DND-41 (cell line): ENCODE measurements at regions not wholly inside any gene's neighbourhood (a gene's known extent, or its start where the extent isn't known, plus 50 kb on each side); places are given as distances from the start of the nearest gene placed in this dataset.

Experiments
- ATAC-seq: fragments of 200-7000 bp; cut with Tn5 transposase; 3 replicates; pipeline ENCODE4 v1.9.1; 2021; ENCODE audit warnings: low read depth; ENCODE audit not compliant: insufficient read depth
- DNase-seq: peaks from one replicate; pipeline ENCODE4 v3.0.0-alpha.2; 2020
- H2AFZ ChIP-seq: 2 replicates; pipeline ENCODE4 v1.6.0; 2012; ENCODE audit warnings: low read depth, low read length
- H3K27ac ChIP-seq: 2 replicates; pipeline ENCODE4 v1.5.1; 2012; ENCODE audit warnings: low read length, inconsistent platforms
- H3K27me3 ChIP-seq: fragments of 200-600 bp; sonication (generic); 2 replicates; pipeline ENCODE4 v1.6.0; 2012; ENCODE audit warnings: low read length, mild to moderate bottlenecking, inconsistent platforms; ENCODE audit not compliant: insufficient read depth, poor library complexity
- H3K36me3 ChIP-seq: 2 replicates; pipeline ENCODE4 v1.5.1; 2012; ENCODE audit warnings: low read length, inconsistent platforms; ENCODE audit not compliant: insufficient read depth
- H3K4me1 ChIP-seq: 2 replicates; pipeline ENCODE4 v1.5.1; 2012; ENCODE audit warnings: mild to moderate bottlenecking, low read length; ENCODE audit not compliant: insufficient read depth
- H3K4me2 ChIP-seq: 2 replicates; pipeline ENCODE4 v1.6.0; 2012; ENCODE audit warnings: mild to moderate bottlenecking, moderate library complexity, low read length, inconsistent platforms; ENCODE audit not compliant: insufficient read depth
- H3K4me3 ChIP-seq, 2 experiments: fragments of 200-600 bp in 1 of 2; shearing (Covaris generic) in 1 of 2; 2 replicates each; pipeline ENCODE4 v1.5.1; 2012 to 2016; ENCODE audit warnings: inconsistent platforms in 2 of 2, low read length in 2 of 2, mild to moderate bottlenecking in 2 of 2, low read depth in 1 of 2, moderate library complexity in 1 of 2
- H3K79me2 ChIP-seq: 2 replicates; pipeline ENCODE4 v1.6.0; 2012; ENCODE audit warnings: low read length, inconsistent platforms; ENCODE audit not compliant: insufficient read depth
- H3K9ac ChIP-seq: 2 replicates; pipeline ENCODE4 v1.6.0; 2012; ENCODE audit warnings: low read depth, mild to moderate bottlenecking, inconsistent platforms, low read length, moderate library complexity
- H3K9me3 ChIP-seq: 2 replicates; pipeline ENCODE4 v1.5.1; 2012; ENCODE audit warnings: low read length, moderate library complexity, mild to moderate bottlenecking, inconsistent platforms; ENCODE audit not compliant: insufficient read depth, severe bottlenecking
- H4K20me1 ChIP-seq: 2 replicates; pipeline ENCODE4 v1.6.0; 2012; ENCODE audit warnings: low read length; ENCODE audit not compliant: insufficient read depth
- CTCF ChIP-seq: IDR thresholded peaks from 2 replicates; pipeline ENCODE4 v1.5.1; 2012; ENCODE audit warnings: borderline replicate concordance, low read length, moderate library complexity, mild to moderate bottlenecking; ENCODE audit not compliant: poor library complexity, severe bottlenecking; ENCODE audit errors: extremely low read depth
- EZH2 ChIP-seq: IDR thresholded peaks from 3 replicates; pipeline ENCODE4 v1.6.1; 2012; ENCODE audit warnings: borderline replicate concordance, low read depth, mild to moderate bottlenecking, moderate library complexity, low read length, inconsistent platforms; ENCODE audit not compliant: severe bottlenecking

- H3K4me2 ChIP-seq: no peak overlapping the region
- TF ChIP-seq EZH2: no peak
- no peak for TF ChIP-seq CTCF
- H3K27me3 ChIP-seq: peaks cover 4% of the 10 kb centered on the region
- no peak overlapping the region for H3K4me3 ChIP-seq
- no peak overlapping the region for H3K9ac ChIP-seq
- no peak overlapping the region for H3K27ac ChIP-seq
- DNase-seq (no peak), ATAC-seq (no peak)
- no peaks in the 10 kb centered on the region for H4K20me1 ChIP-seq
- H3K79me2 ChIP-seq: no peaks in the 10 kb centered on the region
- no peaks in the 10 kb centered on the region for H3K36me3 ChIP-seq
- H3K9me3 ChIP-seq: no peaks in the 10 kb centered on the region
- H2AFZ ChIP-seq: no peak overlapping the region
- no peaks in the 10 kb centered on the region for H3K4me1 ChIP-seq
Observed at GRCh38 chr10:121087129-121087528, 236.0 kb downstream of the WDR11 start.

- no peak overlapping the region for H3K4me2 ChIP-seq
- no peaks in the 10 kb centered on the region for H3K4me1 ChIP-seq
- H3K9me3 ChIP-seq: no peaks in the 10 kb centered on the region
- TF ChIP-seq CTCF: no peak
- TF ChIP-seq EZH2: no peak
- no peak overlapping the region for H3K4me3 ChIP-seq
- H3K9ac ChIP-seq: no peak overlapping the region
- no peak for ATAC-seq
- no peaks in the 10 kb centered on the region for H4K20me1 ChIP-seq
- no peak overlapping the region for H2AFZ ChIP-seq
- H3K36me3 ChIP-seq: no peaks in the 10 kb centered on the region
- H3K27ac ChIP-seq: no peak overlapping the region
- H3K27me3 ChIP-seq: peaks cover 4% of the 10 kb centered on the region
- no peak for DNase-seq
- no peaks in the 10 kb centered on the region for H3K79me2 ChIP-seq
Observed at GRCh38 chr10:121087688-121088087, 236.5 kb downstream of the WDR11 start.

GRCh38 chr10:121088524-121088923 is 237.4 kb downstream of the WDR11 start:
- ATAC-seq (no peak), DNase-seq (no peak)
- TF ChIP-seq EZH2: no peak
- no peak for TF ChIP-seq CTCF
- no peaks in the 10 kb centered on the region for H3K79me2 ChIP-seq
- no peak overlapping the region for H3K27ac ChIP-seq
- H3K4me1 ChIP-seq: no peaks in the 10 kb centered on the region
- no peaks in the 10 kb centered on the region for H3K9me3 ChIP-seq
- H3K4me3 ChIP-seq: no peak overlapping the region
- H4K20me1 ChIP-seq: no peaks in the 10 kb centered on the region
- peaks cover under 1% of the 10 kb centered on the region for H3K27me3 ChIP-seq
- H3K9ac ChIP-seq: no peak overlapping the region
- no peak overlapping the region for H3K4me2 ChIP-seq
- H2AFZ ChIP-seq: no peak overlapping the region
- no peaks in the 10 kb centered on the region for H3K36me3 ChIP-seq

GRCh38 chr10:121089434-121089833 is 238.3 kb downstream of the WDR11 start:
- Histone ChIP-seq H4K20me1 (no peaks in the 10 kb centered on the region), H3K4me3 (no peak overlapping the region), H3K36me3 (no peaks in the 10 kb centered on the region), H3K79me2 (no peaks in the 10 kb centered on the region), H3K27ac (no peak overlapping the region), H3K9me3 (no peaks in the 10 kb centered on the region), H3K9ac (no peak overlapping the region), H3K27me3 (no peaks in the 10 kb centered on the region), H3K4me1 (no peaks in the 10 kb centered on the region), H2AFZ (no peak overlapping the region), H3K4me2 (no peak overlapping the region)
- TF ChIP-seq EZH2 (no peak), CTCF (no peak)
- ATAC-seq (no peak), DNase-seq (no peak)
